Ovary (tissue), 7 donors: ENCODE measurements at regions not wholly inside any gene's neighbourhood (a gene's known extent, or its start where the extent isn't known, plus 50 kb on each side); places are given as distances from the start of the nearest gene placed in this dataset.

Experiments
- DNase-seq, 5 donors: peaks; one replicate each; pipeline ENCODE4 v3.0.0-alpha.2; 2019 to 2020
- H3K27ac ChIP-seq, 2 donors: fragments of 200-600 bp; one replicate each; pipeline versions ENCODE4 v1.5.1 to v1.8.0; 2019 to 2022
- H3K27me3 ChIP-seq: fragments of 200-600 bp; one replicate; pipeline ENCODE4 v1.8.0; 2022
- H3K36me3 ChIP-seq: fragments of 200-600 bp; sonication (generic); one replicate; pipeline ENCODE4 v1.5.1; 2019
- H3K4me1 ChIP-seq: one replicate; pipeline ENCODE4 v1.8.1; 2013; ENCODE audit warnings: mild to moderate bottlenecking, moderate library complexity; ENCODE audit not compliant: insufficient read depth
- H3K4me3 ChIP-seq: fragments of 200-600 bp; sonication (generic); one replicate; pipeline ENCODE4 v1.5.1; 2017
- H3K9me3 ChIP-seq, 2 donors: fragments of 200-600 bp in 1 of 2; sonication (generic) in 1 of 2; one replicate each; pipeline versions ENCODE4 v1.5.1 to v1.8.1; 2013 to 2019; ENCODE audit warnings: mild to moderate bottlenecking in 1 of 2, moderate library complexity in 1 of 2
- CTCF ChIP-seq, 3 donors: fragments of 450-650 bp in 2 of 3; fragments of 200-600 bp in 1 of 3; IDR thresholded peaks; one replicate each; pipeline versions ENCODE4 v1.5.1 to v1.8.0; 2016 to 2022; ENCODE audit warnings: antibody characterized with exemption in 3 of 3, mild to moderate bottlenecking in 1 of 3
- EP300 ChIP-seq: sonication (generic); formaldehyde crosslinking; IDR thresholded peaks from one replicate; pipeline ENCODE4 v1.6.1; 2017; ENCODE audit warnings: antibody characterized with exemption
- POLR2A ChIP-seq: fragments of 450-650 bp; IDR thresholded peaks from one replicate; pipeline ENCODE4 v1.6.1; 2017; ENCODE audit warnings: antibody characterized with exemption, mild to moderate bottlenecking, moderate library complexity
- WGBS, 3 donors: extraction: QIAGEN DNeasy Blood & Tissue Kit in 1 of 3; methylation state at CpG; one replicate each; pipeline versions ENCODE4 v1.1.5 to v1.1.7; 2013 to 2017; 5-methylcytosine and 5-hydroxymethylcytosine counted together
- intact Hi-C, 4 donors: fragments of 100-400 bp; cut with DNase I; formaldehyde crosslinking; loops; one replicate each; pipeline versions ENCODE4 v1.11.0 to v1.15.1; 2022 to 2023
- donor health status: DM: no; HTN: no; CAD: no; lungs with moderate emphysema.
- donor health status: DM: no; HTN: no; CAD: no.
- donor health status: Bipolar disorder and iron deficiency.
- donor health status: DM: no; HTN: no; CAD: no.
- donor health status: DM: yes; HTN: yes; CAD: no.

GRCh38 chr10:113293167-113293566, 259.7 kb upstream of the HABP2 start:
- Histone ChIP-seq H3K27me3 (no peaks in the 10 kb centered on the region), H3K9me3 (no peaks in the 10 kb centered on the region), H3K27ac (no peak overlapping the region), H3K36me3 (no peaks in the 10 kb centered on the region), H3K4me3 (no peak overlapping the region), H3K4me1 (peaks cover 4% of the 10 kb centered on the region)
- DNase-seq: no peak
- intact Hi-C loops: no loop called here
- WGBS, 3 donors: 86 to 93% (median 92%) methylated on average over 4 of the region's 4 CpGs
- TF ChIP-seq POLR2A (no peak), EP300 (no peak)

DNA sequence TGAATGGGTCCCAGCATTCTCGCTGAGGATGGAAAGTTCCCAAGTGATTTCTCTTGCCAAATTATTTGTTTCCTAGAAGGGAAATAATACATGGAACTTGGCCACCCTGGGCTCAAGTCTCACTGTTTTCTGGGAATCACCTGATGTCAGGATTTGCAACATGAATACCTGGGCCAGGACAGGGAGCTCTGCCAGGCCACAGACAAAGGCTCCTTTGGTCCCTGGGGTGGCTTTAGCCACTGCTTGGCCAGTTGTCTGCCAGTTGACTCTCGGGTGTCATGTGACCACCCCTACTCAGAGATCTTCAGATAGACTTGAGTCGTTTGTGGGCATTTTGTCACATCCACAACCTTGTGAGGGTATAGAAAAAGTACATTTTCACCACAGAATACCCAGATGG, 258.0 kb upstream of the HABP2 start:
- intact Hi-C loops: no loop called here
- Histone ChIP-seq H3K27me3 (no peaks in the 10 kb centered on the region), H3K27ac (no peak overlapping the region), H3K9me3 (no peaks in the 10 kb centered on the region), H3K4me1 (peaks cover 4% of the 10 kb centered on the region), H3K36me3 (no peaks in the 10 kb centered on the region), H3K4me3 (no peak overlapping the region)
- 80 to 87% (median 85%) methylated on average over 3 of the region's 3 CpGs for WGBS, 3 donors
- no peak for DNase-seq
- TF ChIP-seq CTCF (IDR thresholded peaks at IDR 0.05): no peak
- TF ChIP-seq EP300: no peak
- no peak for TF ChIP-seq POLR2A

- peaks cover 4% of the 10 kb centered on the region for H3K4me1 ChIP-seq
- H3K36me3 ChIP-seq: no peaks in the 10 kb centered on the region
- TF ChIP-seq EP300 (no peak), CTCF (IDR thresholded peaks at IDR 0.05) (no peak), POLR2A (no peak)
- 57 to 73% (median 58%) methylated on average over 5 of the region's 5 CpGs for WGBS, 3 donors
- H3K27me3 ChIP-seq: no peaks in the 10 kb centered on the region
- intact Hi-C loops: no loop called here
- DNase-seq: no peak
- no peak overlapping the region for H3K4me3 ChIP-seq
- no peaks in the 10 kb centered on the region for H3K9me3 ChIP-seq
- H3K27ac ChIP-seq: no peak overlapping the region
Observed at GRCh38 chr10:113297226-113297625, 255.6 kb upstream of the HABP2 start.

- Histone ChIP-seq H3K27ac (no peak overlapping the region), H3K4me3 (no peak overlapping the region), H3K27me3 (no peaks in the 10 kb centered on the region), H3K4me1 (no peaks in the 10 kb centered on the region), H3K36me3 (no peaks in the 10 kb centered on the region), H3K9me3 (no peaks in the 10 kb centered on the region)
- no peak for DNase-seq
- intact Hi-C loops: no loop called here
- TF ChIP-seq EP300 (no peak), POLR2A (no peak), CTCF (IDR thresholded peaks at IDR 0.05) (no peak)
- 94 to 96% (median 95%) methylated on average over 6 of the region's 6 CpGs for WGBS, 3 donors
Observed at GRCh38 chr10:113298616-113299015, 254.2 kb upstream of the HABP2 start.

DNA sequence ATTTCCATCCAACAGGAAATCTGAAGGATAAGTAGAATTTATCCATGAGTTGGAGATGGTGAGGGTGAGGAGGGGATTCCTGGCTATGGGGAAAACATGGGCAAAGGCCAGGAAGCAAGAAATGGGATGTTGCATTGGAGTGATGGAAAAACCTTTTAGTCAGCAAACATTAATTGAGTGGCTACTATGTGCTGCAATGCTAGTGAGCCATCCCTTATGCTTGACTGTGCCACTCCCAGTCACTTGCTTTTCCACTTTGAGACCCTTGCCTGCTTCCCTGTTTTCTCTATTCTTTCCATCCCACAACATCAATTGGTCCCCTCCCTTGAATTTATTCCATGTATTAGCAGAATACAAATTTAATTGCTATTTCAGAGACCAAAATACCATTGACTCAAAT, 252.7 kb upstream of the HABP2 start:
- no peak for TF ChIP-seq EP300
- no peak for TF ChIP-seq CTCF (IDR thresholded peaks at IDR 0.05)
- TF ChIP-seq POLR2A: no peak
- intact Hi-C loops: no loop called here

More for the DNA sequence above, 252.7 kb upstream of the HABP2 start:
- Histone ChIP-seq H3K36me3 (no peaks in the 10 kb centered on the region), H3K4me3 (no peak overlapping the region), H3K4me1 (no peaks in the 10 kb centered on the region), H3K9me3 (no peaks in the 10 kb centered on the region), H3K27ac (no peak overlapping the region), H3K27me3 (no peaks in the 10 kb centered on the region)
- DNase-seq: no peak
